GM23338 (cell line): ENCODE measurements at regions not wholly inside any gene's neighbourhood (a gene's known extent, or its start where the extent isn't known, plus 50 kb on each side); places are given as distances from the start of the nearest gene placed in this dataset.

Source experiments
- CREB1 ChIP-seq: fragments of 250-450 bp; sonication (Bioruptor Pico); IDR thresholded peaks from 2 replicates; pipeline ENCODE4 v1.5.0; 2020; ENCODE audit warnings: low read depth, mild to moderate bottlenecking, moderate library complexity
- ETS1 ChIP-seq: IDR thresholded peaks from 2 replicates; pipeline ENCODE4 v1.6.1; 2016; ENCODE audit warnings: antibody characterized with exemption
- EZH2 ChIP-seq: fragments of 200-600 bp; sonication (generic); IDR thresholded peaks from one replicate; pipeline ENCODE4 v1.8.0; 2017; ENCODE audit warnings: antibody characterized with exemption, mild to moderate bottlenecking, low read depth; ENCODE audit not compliant: unreplicated experiment
- EZH2phosphoT487 ChIP-seq: fragments of 200-600 bp; sonication (generic); IDR thresholded peaks from one replicate; pipeline ENCODE4 v1.8.1; 2018; ENCODE audit warnings: antibody characterized with exemption; ENCODE audit not compliant: unreplicated experiment
- JUNB ChIP-seq: IDR thresholded peaks from one replicate; pipeline ENCODE4 v1.6.1; 2016; ENCODE audit warnings: antibody characterized with exemption; ENCODE audit not compliant: unreplicated experiment
- POLR2AphosphoS5 ChIP-seq: IDR thresholded peaks from 2 replicates; pipeline ENCODE4 v1.6.1; 2016; ENCODE audit warnings: antibody characterized with exemption, low read depth
- REST ChIP-seq: IDR thresholded peaks from one replicate; pipeline ENCODE4 v1.6.1; 2018; ENCODE audit warnings: antibody characterized with exemption; ENCODE audit not compliant: unreplicated experiment
- TF ChIP-seq, protein P1 (sequence below), 2 experiments: fragments of 200-600 bp in 1 of 2; sonication (generic) in 1 of 2; conservative IDR thresholded peaks; 2 replicates each; pipeline versions ENCODE4 v1.5.1 to v1.6.1; 2016 to 2017; ENCODE audit warnings: antibody characterized with exemption in 2 of 2, low read depth in 2 of 2, mild to moderate bottlenecking in 2 of 2, moderate library complexity in 1 of 2

- TF ChIP-seq, protein P1, sequence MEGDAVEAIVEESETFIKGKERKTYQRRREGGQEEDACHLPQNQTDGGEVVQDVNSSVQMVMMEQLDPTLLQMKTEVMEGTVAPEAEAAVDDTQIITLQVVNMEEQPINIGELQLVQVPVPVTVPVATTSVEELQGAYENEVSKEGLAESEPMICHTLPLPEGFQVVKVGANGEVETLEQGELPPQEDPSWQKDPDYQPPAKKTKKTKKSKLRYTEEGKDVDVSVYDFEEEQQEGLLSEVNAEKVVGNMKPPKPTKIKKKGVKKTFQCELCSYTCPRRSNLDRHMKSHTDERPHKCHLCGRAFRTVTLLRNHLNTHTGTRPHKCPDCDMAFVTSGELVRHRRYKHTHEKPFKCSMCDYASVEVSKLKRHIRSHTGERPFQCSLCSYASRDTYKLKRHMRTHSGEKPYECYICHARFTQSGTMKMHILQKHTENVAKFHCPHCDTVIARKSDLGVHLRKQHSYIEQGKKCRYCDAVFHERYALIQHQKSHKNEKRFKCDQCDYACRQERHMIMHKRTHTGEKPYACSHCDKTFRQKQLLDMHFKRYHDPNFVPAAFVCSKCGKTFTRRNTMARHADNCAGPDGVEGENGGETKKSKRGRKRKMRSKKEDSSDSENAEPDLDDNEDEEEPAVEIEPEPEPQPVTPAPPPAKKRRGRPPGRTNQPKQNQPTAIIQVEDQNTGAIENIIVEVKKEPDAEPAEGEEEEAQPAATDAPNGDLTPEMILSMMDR (conservative IDR thresholded peaks at IDR 0.05; ENCODE audit: low read depth in 2 of 2) = no peak
- no peak for TF ChIP-seq POLR2AphosphoS5
- TF ChIP-seq CREB1 (CRISPR knock-in tag) = no peak
- no peak for TF ChIP-seq EZH2phosphoT487
- TF ChIP-seq REST = no peak
- no peak for TF ChIP-seq ETS1
- TF ChIP-seq EZH2 = no peak
- TF ChIP-seq JUNB = no peak
Observed at GRCh38 chr18:2306606-2307005, 264.7 kb downstream of the METTL4 start.
